ENCODE measurements at regions not wholly inside any gene's neighbourhood (a gene's known extent, or its start where the extent isn't known, plus 50 kb on each side); places are given as distances from the start of the nearest gene placed in this dataset.

DNA sequence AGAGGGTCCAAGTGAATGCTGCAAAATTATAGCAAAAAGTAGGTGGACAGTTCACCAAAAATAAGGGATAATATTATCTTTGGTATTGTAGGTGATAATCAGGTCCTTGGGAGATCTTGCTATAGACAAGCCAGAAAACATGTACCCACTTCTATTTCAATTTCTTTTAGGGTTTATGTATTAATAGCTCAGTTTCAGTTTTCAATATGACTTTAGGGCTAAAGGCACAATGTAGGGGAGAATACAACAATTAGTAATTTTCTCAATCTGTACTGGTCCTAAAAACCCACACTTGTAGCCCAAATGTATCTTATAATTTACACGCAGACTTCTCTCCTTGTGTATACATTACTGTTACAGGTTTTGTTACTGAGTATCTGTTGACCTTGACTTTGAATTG, 307.0 kb upstream of the ID4 start:
- no peak for FAIRE-seq
- CTCF ChIA-PET (ENCODE audit: partially characterized antibody) = interaction anchor here (0.5 to 1.3 kb wide), 2 partner anchors 16 to 317 kb away, joined by 3 to 4 read pairs; no protein-coding TSS in a partner anchor

More for the DNA sequence above, 307.0 kb upstream of the ID4 start:
- no peaks in the 10 kb centered on the region for H3K4me1 ChIP-seq (replicated peaks in 1 of 4; ENCODE audit: control insufficient read depth in 3 of 4, insufficient read depth in 4 of 4, low read length in 3 of 4)
- no peaks in the 10 kb centered on the region for H3K79me2 ChIP-seq (ENCODE audit: control insufficient read depth in 1 of 2, insufficient read depth in 2 of 2, low read length in 2 of 2)
- H3K23ac ChIP-seq (ENCODE audit: insufficient read length) = no peak overlapping the region
- H3K4me2 ChIP-seq (ENCODE audit: insufficient read depth in 1 of 2, low read depth in 2 of 2, low read length in 2 of 2) = no peak overlapping the region
- POLR2A ChIA-PET (ENCODE audit: partially characterized antibody) = no interaction called here
- H2BK20ac ChIP-seq (ENCODE audit: low read length) = no peak overlapping the region
- H3K79me1 ChIP-seq (ENCODE audit: low read depth, low read length) = no peaks in the 10 kb centered on the region
- no peak overlapping the region for H4K5ac ChIP-seq (ENCODE audit: insufficient read length, low read depth, low read length)
- no peak overlapping the region for H3K18ac ChIP-seq (ENCODE audit: extremely low read depth, low read length)
- H3K27ac ChIP-seq (ENCODE audit: low read depth, low read length) = no peak overlapping the region
- H2BK12ac ChIP-seq (ENCODE audit: low read depth, low read length) = no peak overlapping the region
- no peak overlapping the region for H2BK15ac ChIP-seq (ENCODE audit: low read length)
- H2AK5ac ChIP-seq (ENCODE audit: low read depth, low read length) = no peak overlapping the region
- no peaks in the 10 kb centered on the region for H3K9me3 ChIP-seq (ENCODE audit: insufficient read depth in 2 of 2, low read depth in 1 of 2, low read length in 1 of 2)
- no peak overlapping the region for H4K8ac ChIP-seq (ENCODE audit: extremely low read depth, insufficient read depth, low read length)
- 73% methylated on average over 1 of the region's 1 CpG; no CpG with 5 or more reads in 1 of the 2 experiments for WGBS, 2 experiments (ENCODE audit: extremely low coverage in 1 of 2, insufficient coverage in 1 of 2, insufficient read length in 1 of 2, insufficient replicate concordance in 2 of 2, low coverage in 1 of 2, low lambda C conversion rate in 2 of 2, missing lambda C conversion rate in 1 of 2)
- H4K20me1 ChIP-seq (replicated peaks in 1 of 2; ENCODE audit: control insufficient read depth in 1 of 2, insufficient read depth in 2 of 2, low read length in 2 of 2) = no peaks in the 10 kb centered on the region
- no peaks in the 10 kb centered on the region for H3K36me3 ChIP-seq (ENCODE audit: control insufficient read depth in 2 of 4, insufficient read depth in 4 of 4, low read length in 3 of 4)
- H3K4me3 ChIP-seq (ENCODE audit: extremely low read depth in 1 of 4, insufficient read depth in 2 of 4, low read depth in 3 of 4, low read length in 4 of 4) = no peak overlapping the region
- H3K56ac ChIP-seq (replicated peaks; ENCODE audit: insufficient read length, low read depth, low read length) = no peak overlapping the region
- H3K27me3 ChIP-seq (replicated peaks in 1 of 4; ENCODE audit: control insufficient read depth in 3 of 4, extremely low read depth in 1 of 4, insufficient read depth in 3 of 4, low read length in 3 of 4) = no peaks in the 10 kb centered on the region
- H3K23me2 ChIP-seq (ENCODE audit: low read depth, low read length) = no peaks in the 10 kb centered on the region
- DNase-seq (ENCODE audit: low read depth in 1 of 2, low spot score in 2 of 2) = no peak
- no peak overlapping the region for H2BK120ac ChIP-seq (replicated peaks; ENCODE audit: low read depth, low read length)
- no peak overlapping the region for H3K9ac ChIP-seq (replicated peaks in 1 of 4; ENCODE audit: extremely low read depth in 1 of 4, low read depth in 3 of 4, low read length in 3 of 4)
- H3K4ac ChIP-seq (replicated peaks; ENCODE audit: insufficient read length, low read depth, low read length) = no peak overlapping the region
- no peak overlapping the region for H2BK5ac ChIP-seq (ENCODE audit: low read depth, low read length)
- no peak overlapping the region for H4K91ac ChIP-seq (replicated peaks; ENCODE audit: insufficient read length, low read length)
- no peak overlapping the region for H2AFZ ChIP-seq (ENCODE audit: low read length)
- H3K14ac ChIP-seq (ENCODE audit: insufficient read length) = no peak overlapping the region
- TF ChIP-seq PHF8 (conservative IDR thresholded peaks at IDR 0.05; ENCODE audit: low read depth, low read length) = no peak
- no peak for TF ChIP-seq BACH1 (IDR thresholded peaks at IDR 0.05; ENCODE audit: low read length)
- no peak for TF ChIP-seq GTF2F1 (IDR thresholded peaks at IDR 0.05; ENCODE audit: borderline replicate concordance, low read depth, low read length)
- TF ChIP-seq NRF1 (IDR thresholded peaks at IDR 0.05; ENCODE audit: low read depth, low read length) = no peak
- TF ChIP-seq TEAD4 (IDR thresholded peaks at IDR 0.05; ENCODE audit: low read depth, low read length) = no peak
- TF ChIP-seq CREB1 (IDR thresholded peaks at IDR 0.05) = no peak
- TF ChIP-seq SAP30 (IDR thresholded peaks at IDR 0.05; ENCODE audit: insufficient read depth, insufficient replicate concordance, low read length) = no peak
- no peak for TF ChIP-seq RBBP5 (IDR thresholded peaks at IDR 0.05; ENCODE audit: borderline replicate concordance, low read depth, low read length)
- TF ChIP-seq TAF1 (IDR thresholded peaks at IDR 0.05; ENCODE audit: low read depth, low read length) = no peak

Data from H1 (cell line).